ENCODE measurements at regions not wholly inside any gene's neighbourhood (a gene's known extent, or its start where the extent isn't known, plus 50 kb on each side); places are given as distances from the start of the nearest gene placed in this dataset.

GRCh38 chr13:90519157-90519556 lies 828.3 kb upstream of the MIR17HG start:
- TF ChIP-seq CTCF (IDR thresholded peaks at IDR 0.05) (no peak), POLR2A (IDR thresholded peaks at IDR 0.05) (no peak)

Measured in esophagus squamous epithelium (tissue), 4 donors.